Sigmoid colon (tissue), 4 donors: ENCODE measurements at regions not wholly inside any gene's neighbourhood (a gene's known extent, or its start where the extent isn't known, plus 50 kb on each side); places are given as distances from the start of the nearest gene placed in this dataset.

Experiments used
- CTCF ChIP-seq, 4 experiments: fragments of 450-650 bp in 3 of 4; fragments of 200-600 bp in 1 of 4; IDR thresholded peaks; one replicate each; pipeline ENCODE4 v1.5.1; 2016 to 2019; ENCODE audit warnings: antibody characterized with exemption in 4 of 4, mild to moderate bottlenecking in 3 of 4, moderate library complexity in 2 of 4
- POLR2A ChIP-seq, 2 donors: fragments of 450-650 bp; IDR thresholded peaks; one replicate each; pipeline ENCODE4 v1.6.1; 2016; ENCODE audit warnings: antibody characterized with exemption in 2 of 2, mild to moderate bottlenecking in 2 of 2, moderate library complexity in 2 of 2
- POLR2AphosphoS5 ChIP-seq, 4 donors: sonication (generic); formaldehyde crosslinking; IDR thresholded peaks; one replicate each; pipeline ENCODE4 v1.6.1; 2017; ENCODE audit warnings: antibody characterized with exemption in 4 of 4

- TF ChIP-seq CTCF (IDR thresholded peaks at IDR 0.05) (no peak), POLR2A (IDR thresholded peaks at IDR 0.05) (no peak), POLR2AphosphoS5 (IDR thresholded peaks at IDR 0.05) (no peak)
Observed at GRCh38 chrY:7821295-7822035, 909.9 kb upstream of the AMELY start.
